Esophagus muscularis mucosa (tissue), 4 donors: ENCODE measurements at regions not wholly inside any gene's neighbourhood (a gene's known extent, or its start where the extent isn't known, plus 50 kb on each side); places are given as distances from the start of the nearest gene placed in this dataset.
"Not testable (repeated sequence)": the region's sequence is repeated elsewhere in the genome, so short reads cannot be mapped to it uniquely, and the experiment has no call there.

Experiments
- DNase-seq: peaks from one replicate; pipeline ENCODE4 v3.0.0-alpha.2; 2017; ENCODE audit errors: extremely low spot score
- H3K27ac ChIP-seq, 4 donors: fragments of 200-600 bp; sonication (generic); replicated peaks in 1 of 4; 1 replicate in 3 of 4; 2 replicates in 1 of 4; pipeline ENCODE4 v1.5.1; 2016 to 2019; ENCODE audit warnings: mild to moderate bottlenecking in 1 of 4
- H3K27me3 ChIP-seq, 4 donors: fragments of 200-600 bp; sonication (generic); one replicate each; pipeline versions ENCODE4 v1.5.1 to v1.6.0; 2016 to 2019
- H3K36me3 ChIP-seq, 4 donors: fragments of 200-600 bp; sonication (generic); one replicate each; pipeline ENCODE4 v1.5.1; 2016 to 2019
- H3K4me1 ChIP-seq, 4 donors: fragments of 200-600 bp; sonication (generic); one replicate each; pipeline ENCODE4 v1.5.1; 2016 to 2019
- H3K4me3 ChIP-seq, 4 donors: fragments of 200-600 bp; sonication (generic); 1 replicate in 2 of 4; 2 replicates in 2 of 4; pipeline ENCODE4 v1.5.1; 2016 to 2019; ENCODE audit warnings: mild to moderate bottlenecking in 4 of 4, moderate library complexity in 1 of 4
- H3K9me3 ChIP-seq, 4 donors: fragments of 200-600 bp; sonication (generic); 1 replicate in 3 of 4; 2 replicates in 1 of 4; pipeline ENCODE4 v1.5.1; 2016 to 2019
- CTCF ChIP-seq, 3 experiments: fragments of 200-600 bp in 2 of 3; fragments of 450-650 bp in 1 of 3; sonication (generic) in 2 of 3; IDR thresholded peaks; one replicate each; pipeline ENCODE4 v1.5.1; 2017 to 2019; ENCODE audit warnings: antibody characterized with exemption in 3 of 3, mild to moderate bottlenecking in 2 of 3, moderate library complexity in 1 of 3
- EP300 ChIP-seq: sonication (generic); formaldehyde crosslinking; IDR thresholded peaks from one replicate; pipeline ENCODE4 v1.6.1; 2017; ENCODE audit warnings: antibody characterized with exemption
- POLR2A ChIP-seq: fragments of 450-650 bp; IDR thresholded peaks from one replicate; pipeline ENCODE4 v1.6.1; 2017; ENCODE audit warnings: antibody characterized with exemption, moderate library complexity, mild to moderate bottlenecking, low read depth
- POLR2AphosphoS5 ChIP-seq, 2 donors: sonication (generic); formaldehyde crosslinking; IDR thresholded peaks; one replicate each; pipeline ENCODE4 v1.6.1; 2017; ENCODE audit warnings: antibody characterized with exemption in 2 of 2
- WGBS: methylation state at CpG from one replicate; pipeline ENCODE4 v1.1.5; 2018; 5-methylcytosine and 5-hydroxymethylcytosine counted together
- intact Hi-C: fragments of 100-400 bp; cut with DNase I; formaldehyde crosslinking; loops from one replicate; pipeline ENCODE4 v1.15.1; 2023

GRCh38 chr9:13032585-13032984 is 246.9 kb downstream of the MPDZ start:
- no peak overlapping the region for H3K4me3 ChIP-seq
- no peaks in the 10 kb centered on the region for H3K36me3 ChIP-seq
- intact Hi-C loops: loop anchor here (10.0 kb wide), 3 partner anchors 182 to 1402 kb away; no protein-coding TSS in a partner anchor
- DNase-seq: no peak
- H3K27me3 ChIP-seq: no peaks in the 10 kb centered on the region
- TF ChIP-seq EP300: no peak
- TF ChIP-seq CTCF (IDR thresholded peaks at IDR 0.05): no peak
- peaks cover 0 to 21% (median 14%) of the 10 kb centered on the region in 4 donors for H3K4me1 ChIP-seq
- no peak overlapping the region for H3K27ac ChIP-seq
- no peaks in the 10 kb centered on the region for H3K9me3 ChIP-seq
- WGBS: 91% methylated on average over 8 of the region's 8 CpGs

GRCh38 chr9:13033959-13034693 is 245.4 kb downstream of the MPDZ start:
- no peaks in the 10 kb centered on the region for H3K27me3 ChIP-seq
- 10% methylated on average over 19 of the region's 19 CpGs for WGBS
- H3K36me3 ChIP-seq: no peaks in the 10 kb centered on the region
- intact Hi-C loops: loop anchor here (2.0 to 10.0 kb wide), 4 partner anchors 55 to 1401 kb away; no protein-coding TSS in a partner anchor
- peak overlapping the region; percentile 31 to 50 (median 38) for H3K4me3 ChIP-seq
- H3K9me3 ChIP-seq: no peaks in the 10 kb centered on the region
- H3K4me1 ChIP-seq: peaks cover 0 to 21% (median 14%) of the 10 kb centered on the region in 4 donors
- TF ChIP-seq EP300 (no peak), POLR2AphosphoS5 (IDR thresholded peaks at IDR 0.05) (peak in 1 of 2 donors; percentile 32), POLR2A (no peak), CTCF (IDR thresholded peaks at IDR 0.05) (peak; percentile 63 to 80 (median 78))
- no peak for DNase-seq
- peak overlapping the region; percentile 13 to 51 (median 32) for H3K27ac ChIP-seq

GRCh38 chr9:13034694-13035002 is 244.8 kb downstream of the MPDZ start:
- no peak for DNase-seq
- peak overlapping the region; percentile 31 to 50 (median 38) for H3K4me3 ChIP-seq
- intact Hi-C loops: loop anchor here (2.0 to 10.0 kb wide), 4 partner anchors 54 to 1400 kb away; no protein-coding TSS in a partner anchor
- peak overlapping the region; percentile 13 to 51 (median 32) for H3K27ac ChIP-seq
- no peaks in the 10 kb centered on the region for H3K36me3 ChIP-seq
- no peaks in the 10 kb centered on the region for H3K9me3 ChIP-seq
- H3K27me3 ChIP-seq: no peaks in the 10 kb centered on the region
- peaks cover 0 to 21% (median 14%) of the 10 kb centered on the region in 4 donors for H3K4me1 ChIP-seq
- no peak for TF ChIP-seq CTCF (IDR thresholded peaks at IDR 0.05)
- TF ChIP-seq EP300: no peak
- no peak for TF ChIP-seq POLR2AphosphoS5 (IDR thresholded peaks at IDR 0.05)
- no peak for TF ChIP-seq POLR2A
- WGBS: 38% methylated on average over 3 of the region's 3 CpGs

GRCh38 chr9:13035822-13036221 is 243.7 kb downstream of the MPDZ start:
- H3K4me3 ChIP-seq: no peak overlapping the region
- no peak for TF ChIP-seq CTCF (IDR thresholded peaks at IDR 0.05)
- no peak for TF ChIP-seq EP300
- no peak for TF ChIP-seq POLR2A
- no peak for TF ChIP-seq POLR2AphosphoS5 (IDR thresholded peaks at IDR 0.05)
- peaks cover 0 to 21% (median 14%) of the 10 kb centered on the region in 4 donors for H3K4me1 ChIP-seq
- intact Hi-C loops: loop anchor here (2.0 to 10.0 kb wide), 4 partner anchors 53 to 1399 kb away; no protein-coding TSS in a partner anchor
- H3K36me3 ChIP-seq: no peaks in the 10 kb centered on the region
- no peak for DNase-seq
- no peak overlapping the region for H3K27ac ChIP-seq
- H3K9me3 ChIP-seq: no peaks in the 10 kb centered on the region
- H3K27me3 ChIP-seq: no peaks in the 10 kb centered on the region

GRCh38 chr9:13037808-13038207 is 241.7 kb downstream of the MPDZ start:
- intact Hi-C loops: loop anchor here (10.0 kb wide), 3 partner anchors 177 to 1397 kb away; no protein-coding TSS in a partner anchor
- 96% methylated on average over 21 of the region's 27 CpGs for WGBS

More at GRCh38 chr9:13037808-13038207, 241.7 kb downstream of the MPDZ start:
- H3K27me3 ChIP-seq, H3K4me3 ChIP-seq, H3K27ac ChIP-seq, DNase-seq, H3K9me3 ChIP-seq, H3K36me3 ChIP-seq: not testable (repeated sequence)
- peaks cover 0 to 21% (median 14%) of the 10 kb centered on the region in 4 donors for H3K4me1 ChIP-seq
